ENCODE measurements at regions not wholly inside any gene's neighbourhood (a gene's known extent, or its start where the extent isn't known, plus 50 kb on each side); places are given as distances from the start of the nearest gene placed in this dataset.

DNA sequence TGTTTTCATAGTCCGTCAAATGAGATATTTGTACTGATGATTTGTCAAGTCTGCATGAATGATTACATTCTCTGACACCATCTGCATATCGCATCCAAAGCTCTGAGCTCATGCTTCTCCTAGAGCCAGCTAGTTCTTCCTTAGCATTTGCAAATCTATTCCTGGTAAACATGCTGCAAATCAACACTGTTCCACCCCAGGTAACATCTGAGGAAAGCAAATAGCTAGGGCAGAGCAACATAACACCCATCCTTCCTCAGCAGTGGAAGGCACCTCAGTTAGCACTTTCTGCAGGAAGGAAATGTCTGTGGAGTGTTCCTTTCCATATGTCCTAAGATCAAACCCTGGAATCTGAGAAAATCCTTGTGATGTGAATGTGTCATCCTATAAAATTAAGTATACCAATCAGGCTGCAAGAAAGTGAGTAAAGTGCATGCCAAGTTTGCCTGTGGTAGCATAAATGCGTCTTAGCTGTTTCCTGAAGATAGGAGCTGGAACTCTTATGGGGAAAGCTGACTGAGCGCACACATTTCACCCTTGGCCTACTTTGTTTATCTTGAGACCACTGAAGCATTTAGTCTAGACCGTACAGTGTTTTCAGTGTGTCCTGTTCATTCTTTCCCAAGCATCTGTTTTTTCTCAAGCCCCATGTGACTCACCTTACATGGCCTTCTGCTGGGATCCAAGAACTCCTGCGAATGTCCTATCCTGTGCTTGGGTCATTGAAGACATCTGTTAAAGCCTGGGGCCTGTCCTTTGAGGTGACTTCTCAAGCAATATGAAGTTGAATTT is 50.9 kb upstream of the STARD4 start:
- Mint-ChIP-seq H3K4me3 (no peak overlapping the region), H3K36me3 (peaks cover 0 to 3% of the 10 kb centered on the region in 2 donors), H3K9me3 (peaks cover 2 to 17% (median 12%) of the 10 kb centered on the region in 8 donors), H3K27me3 (peaks cover 6 to 11% of the 10 kb centered on the region in 2 donors), H3K27ac (no peak overlapping the region), H3K4me1 (no peaks in the 10 kb centered on the region)
- no peak overlapping the region for H3K4me3 ChIP-seq (ENCODE audit: low read length in 2 of 2)
- H3K27ac ChIP-seq (ENCODE audit: low read depth, low read length), result no peak overlapping the region
- H3K36me3 ChIP-seq (ENCODE audit: insufficient read depth, low read length), result no peaks in the 10 kb centered on the region
- ChIA-PET CTCF (ENCODE audit: partially characterized antibody) (interaction anchor here (1.5 to 2.2 kb wide), 2 partner anchors 11 to 18 kb away, joined by 6 to 15 read pairs; no protein-coding TSS in a partner anchor), POLR2A (ENCODE audit: partially characterized antibody) (no interaction called here)
- H3K9me3 ChIP-seq (ENCODE audit: control insufficient read depth in 1 of 2, low read length in 2 of 2), result no peaks in the 10 kb centered on the region
- no peaks in the 10 kb centered on the region for H3K4me1 ChIP-seq (ENCODE audit: insufficient read depth, low read length)
- peaks cover 12% of the 10 kb centered on the region for H3K27me3 ChIP-seq (ENCODE audit: insufficient read depth, low read length)
- intact Hi-C loops (cut with micrococcal nuclease), result no loop called here
- DNase-seq, result no peak

DNA sequence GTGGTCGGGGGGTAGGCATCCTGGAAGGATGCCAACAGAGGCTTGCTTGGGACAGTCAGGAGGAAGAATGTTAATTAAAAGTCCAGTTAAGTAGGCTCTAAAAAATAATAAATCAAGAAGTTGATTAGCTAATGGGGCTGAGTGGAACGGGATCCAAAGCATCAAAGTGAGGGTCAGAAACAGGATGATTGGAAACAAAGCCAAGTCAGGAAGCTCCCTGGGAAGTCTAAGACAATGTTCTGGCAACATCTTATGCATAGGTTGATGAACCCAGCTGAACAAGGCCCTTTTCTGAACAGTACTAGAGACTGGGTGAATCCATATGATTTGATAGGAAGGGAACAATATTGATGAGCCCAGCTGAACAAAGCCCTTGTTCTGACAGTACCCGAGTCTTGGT is 50.2 kb upstream of the STARD4 start:
- CTCF ChIA-PET (ENCODE audit: partially characterized antibody), result interaction anchor here (1.5 to 2.2 kb wide), 2 partner anchors 11 to 18 kb away, joined by 6 to 15 read pairs; no protein-coding TSS in a partner anchor

More for the DNA sequence above, 50.2 kb upstream of the STARD4 start:
- DNase-seq, result no peak
- no peaks in the 10 kb centered on the region for H3K4me1 ChIP-seq (ENCODE audit: insufficient read depth, low read length)
- no peak overlapping the region for H3K4me3 Mint-ChIP-seq
- POLR2A ChIA-PET (ENCODE audit: partially characterized antibody), result no interaction called here
- H3K27ac Mint-ChIP-seq, result no peak overlapping the region
- no peak overlapping the region for H3K4me3 ChIP-seq (ENCODE audit: low read length in 2 of 2)
- peaks cover 2 to 17% (median 12%) of the 10 kb centered on the region in 8 donors for H3K9me3 Mint-ChIP-seq
- H3K36me3 Mint-ChIP-seq, result peaks cover 0 to 3% of the 10 kb centered on the region in 2 donors
- intact Hi-C loops (cut with micrococcal nuclease), result no loop called here
- no peaks in the 10 kb centered on the region for H3K9me3 ChIP-seq (ENCODE audit: control insufficient read depth in 1 of 2, low read length in 2 of 2)
- no peak overlapping the region for H3K27ac ChIP-seq (ENCODE audit: low read depth, low read length)
- no peaks in the 10 kb centered on the region for H3K36me3 ChIP-seq (ENCODE audit: insufficient read depth, low read length)
- peaks cover 6 to 11% of the 10 kb centered on the region in 2 donors for H3K27me3 Mint-ChIP-seq
- H3K4me1 Mint-ChIP-seq, result no peaks in the 10 kb centered on the region
- H3K27me3 ChIP-seq (ENCODE audit: insufficient read depth, low read length), result peaks cover 12% of the 10 kb centered on the region

All from CD4-positive, alpha-beta memory T cell (primary cell).